K562 (cell line): ENCODE measurements at regions not wholly inside any gene's neighbourhood (a gene's known extent, or its start where the extent isn't known, plus 50 kb on each side); places are given as distances from the start of the nearest gene placed in this dataset.

Experiments used
- ATAC-seq: fragments of 200-7000 bp; cut with Tn5 transposase; 3 replicates; pipeline ENCODE4 v1.9.1; 2020; ENCODE audit warnings: moderate library complexity
- BruUV-seq: library from RNA; stranded (reverse); fragments of 400-500 nt; replicated peaks from 2 replicates; lab custom pipeline; 2021; lab: Mats Ljungman, UMichigan
- CTCF ChIA-PET: fragments of 300-600 bp; formaldehyde crosslinking; extraction: SDS; loops from one replicate; lab custom pipeline; 2021; ENCODE audit warnings: low intra/inter-chr PET ratio; lab: Yijun Ruan, JAX
- POLR2A ChIA-PET: fragments of 300-600, 350-650 bp; sonication (Branson Sonifier 250); formaldehyde crosslinking; extraction: SDS; loops from one replicate; lab custom pipeline; 2021; ENCODE audit warnings: antibody characterized with exemption, inconsistent platforms; lab: Yijun Ruan, JAX
- DNase-seq, 4 experiments: peaks; one replicate each; pipeline versions ENCODE4 v3.0.0 to v3.0.0-alpha.2; 2011 to 2018; ENCODE audit warnings: low spot score in 3 of 4, mixed read lengths in 3 of 4; ENCODE audit errors: extremely low read depth in 1 of 4
- FAIRE-seq: peaks from 2 replicates; lab custom pipeline; 2011; peaks lifted over from hg19 to GRCh38; lab: Jason Lieb, UNC
- H2AFZ ChIP-seq: 2 replicates; pipeline ENCODE4 v1.6.0; 2011; ENCODE audit warnings: low read depth, low read length, control low read depth, inconsistent platforms
- H3K27ac ChIP-seq: fragments of 200-600 bp; 3 replicates; pipeline ENCODE4 v1.8.0; 2011; ENCODE audit warnings: low read depth, mild to moderate bottlenecking, control low read depth, inconsistent platforms, low read length, moderate library complexity, mixed read lengths; ENCODE audit errors: extremely low read depth
- H3K27me3 ChIP-seq, 2 experiments: fragments of 300-600 bp in 1 of 2; 2 replicates in 1 of 2; 3 replicates in 1 of 2; pipeline versions ENCODE4 v1.6.0 to v1.8.0; 2011; ENCODE audit warnings: inconsistent platforms in 2 of 2, low read length in 2 of 2, mild to moderate bottlenecking in 1 of 2, mixed read lengths in 1 of 2, moderate library complexity in 1 of 2; ENCODE audit not compliant: control insufficient read depth in 2 of 2, insufficient read depth in 2 of 2
- H3K36me3 ChIP-seq: fragments of 300-600 bp; 3 replicates; pipeline ENCODE4 v1.8.0; 2011; ENCODE audit warnings: mild to moderate bottlenecking, low read length, inconsistent platforms; ENCODE audit not compliant: control insufficient read depth, insufficient read depth
- H3K4me1 ChIP-seq, 2 experiments: fragments of 200-600 bp in 1 of 2; replicated peaks in 1 of 2; 2 replicates in 1 of 2; 3 replicates in 1 of 2; pipeline versions ENCODE4 v1.5.1 to v1.8.0; 2011; ENCODE audit warnings: inconsistent platforms in 2 of 2, low read length in 2 of 2, mild to moderate bottlenecking in 1 of 2, mixed read lengths in 1 of 2, moderate library complexity in 1 of 2; ENCODE audit not compliant: control insufficient read depth in 2 of 2, insufficient read depth in 2 of 2
- H3K4me2 ChIP-seq: 2 replicates; pipeline ENCODE4 v1.6.1; 2011; ENCODE audit warnings: low read length, control low read depth, inconsistent platforms, mixed read lengths; ENCODE audit not compliant: insufficient read depth
- H3K4me3 ChIP-seq: fragments of 200-600 bp; sonication (generic), shearing (Covaris generic); 2 replicates; pipeline ENCODE4 v1.5.1; 2016; ENCODE audit warnings: control low read depth, inconsistent platforms
- H3K79me2 ChIP-seq: fragments of 200-600 bp; 3 replicates; pipeline ENCODE4 v1.8.0; 2011; ENCODE audit warnings: low read length, inconsistent platforms; ENCODE audit not compliant: control insufficient read depth, insufficient read depth
- H3K9ac ChIP-seq, 2 experiments: 2 replicates each; pipeline versions ENCODE4 v1.6.0 to v1.6.1; 2011; ENCODE audit warnings: low read depth in 2 of 2, low read length in 2 of 2, control low read depth in 1 of 2, inconsistent platforms in 1 of 2, mild to moderate bottlenecking in 1 of 2, mixed read lengths in 1 of 2; ENCODE audit not compliant: insufficient read depth in 1 of 2
- H3K9me1 ChIP-seq: one replicate; pipeline ENCODE4 v1.6.0; 2011; ENCODE audit warnings: inconsistent platforms, mild to moderate bottlenecking, low read length, moderate library complexity; ENCODE audit not compliant: control insufficient read depth, insufficient read depth
- H3K9me3 ChIP-seq: replicated peaks from 2 replicates; pipeline ENCODE4 v1.5.1; 2011; ENCODE audit warnings: low read depth, low read length, inconsistent platforms; ENCODE audit not compliant: control insufficient read depth, insufficient read depth
- H4K20me1 ChIP-seq: replicated peaks from 2 replicates; pipeline ENCODE4 v1.6.1; 2011; ENCODE audit warnings: low read length, inconsistent platforms, mixed read lengths; ENCODE audit not compliant: control insufficient read depth, insufficient read depth
- AFF1 ChIP-seq, 2 experiments: fragments of 450-650 bp; IDR thresholded peaks; 2 replicates each; pipeline ENCODE4 v1.6.1; 2018; ENCODE audit warnings: mild to moderate bottlenecking in 2 of 2, low read depth in 1 of 2; ENCODE audit not compliant: partially characterized antibody in 2 of 2
- C11orf30 ChIP-seq: fragments of 450-650 bp; IDR thresholded peaks from 2 replicates; pipeline ENCODE4 v1.6.1; 2016; ENCODE audit warnings: low read depth, mild to moderate bottlenecking
- IFI16 ChIP-seq: fragments of 250-450 bp; sonication (Bioruptor Pico); IDR thresholded peaks from 2 replicates; pipeline ENCODE4 v2.1.2; 2022; ENCODE audit warnings: mild to moderate bottlenecking, inconsistent platforms
- MAFG ChIP-seq: fragments of 450-650 bp; conservative IDR thresholded peaks from 2 replicates; pipeline ENCODE4 v1.6.1; 2016; ENCODE audit warnings: missing genetic modification characterization, missing compliant biosample characterization
- SREBF2 ChIP-seq: sonication (generic); formaldehyde crosslinking; IDR thresholded peaks from 2 replicates; pipeline ENCODE4 v1.4.0; 2020; ENCODE audit warnings: mild to moderate bottlenecking, missing genetic modification reagents
- ZNF316 ChIP-seq: fragments of 450-650 bp; IDR thresholded peaks from 2 replicates; pipeline ENCODE4 v1.6.1; 2016
- in situ Hi-C: fragments of 300-500 bp; cut with MboI; formaldehyde crosslinking; loops from 4 replicates; pipeline ENCODE4 v1.15.0; 2018; ENCODE audit warnings: inconsistent platforms, mixed read lengths
- intact Hi-C: fragments of 100-400 bp; cut with micrococcal nuclease; formaldehyde crosslinking; loops from 2 replicates; pipeline ENCODE4 v1.14.2; 2022
- TF ChIP-seq, protein P1 (sequence below): fragments of 450-650 bp; IDR thresholded peaks from 2 replicates; pipeline ENCODE4 v1.6.1; 2016; ENCODE audit warnings: borderline replicate concordance
- TF ChIP-seq, protein P2 (sequence below): fragments of 450-650 bp; IDR thresholded peaks from 2 replicates; pipeline ENCODE4 v1.6.1; 2014; ENCODE audit warnings: low read depth, mild to moderate bottlenecking, moderate library complexity, borderline replicate concordance

GRCh38 chr2:65594150-65594549 lies 161.8 kb upstream of the SPRED2 start:
- H3K27ac ChIP-seq = no peak overlapping the region
- no peak overlapping the region for H3K9ac ChIP-seq
- no peaks in the 10 kb centered on the region for H3K9me3 ChIP-seq
- H3K4me1 ChIP-seq = no peaks in the 10 kb centered on the region
- no peaks in the 10 kb centered on the region for H3K36me3 ChIP-seq
- H3K27me3 ChIP-seq = peaks cover 3 to 6% of the 10 kb centered on the region in 2 experiments; a peak in 4 of 5 replicates
- H2AFZ ChIP-seq = no peak overlapping the region
- CTCF ChIA-PET = no interaction called here
- FAIRE-seq = no peak
- BruUV-seq = no TSS peak
- no peak for ATAC-seq
- DNase-seq = no peak
- TF ChIP-seq SREBF2 (no peak), IFI16 (CRISPR knock-in tag) (no peak), MAFG (tag) (0 out of 2 replicates have a peak, but pooled peaks have one; percentile 22), AFF1 (IDR thresholded peaks at IDR 0.05; ENCODE audit: low read depth in 1 of 2, partially characterized antibody in 2 of 2) (no peak), C11orf30 (peak; percentile 47; the same call in 1 of the 2 replicates), ZNF316 (peak; percentile 78)
- TF ChIP-seq, protein P1, sequence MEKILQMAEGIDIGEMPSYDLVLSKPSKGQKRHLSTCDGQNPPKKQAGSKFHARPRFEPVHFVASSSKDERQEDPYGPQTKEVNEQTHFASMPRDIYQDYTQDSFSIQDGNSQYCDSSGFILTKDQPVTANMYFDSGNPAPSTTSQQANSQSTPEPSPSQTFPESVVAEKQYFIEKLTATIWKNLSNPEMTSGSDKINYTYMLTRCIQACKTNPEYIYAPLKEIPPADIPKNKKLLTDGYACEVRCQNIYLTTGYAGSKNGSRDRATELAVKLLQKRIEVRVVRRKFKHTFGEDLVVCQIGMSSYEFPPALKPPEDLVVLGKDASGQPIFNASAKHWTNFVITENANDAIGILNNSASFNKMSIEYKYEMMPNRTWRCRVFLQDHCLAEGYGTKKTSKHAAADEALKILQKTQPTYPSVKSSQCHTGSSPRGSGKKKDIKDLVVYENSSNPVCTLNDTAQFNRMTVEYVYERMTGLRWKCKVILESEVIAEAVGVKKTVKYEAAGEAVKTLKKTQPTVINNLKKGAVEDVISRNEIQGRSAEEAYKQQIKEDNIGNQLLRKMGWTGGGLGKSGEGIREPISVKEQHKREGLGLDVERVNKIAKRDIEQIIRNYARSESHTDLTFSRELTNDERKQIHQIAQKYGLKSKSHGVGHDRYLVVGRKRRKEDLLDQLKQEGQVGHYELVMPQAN = no peak
- TF ChIP-seq, protein P2, sequence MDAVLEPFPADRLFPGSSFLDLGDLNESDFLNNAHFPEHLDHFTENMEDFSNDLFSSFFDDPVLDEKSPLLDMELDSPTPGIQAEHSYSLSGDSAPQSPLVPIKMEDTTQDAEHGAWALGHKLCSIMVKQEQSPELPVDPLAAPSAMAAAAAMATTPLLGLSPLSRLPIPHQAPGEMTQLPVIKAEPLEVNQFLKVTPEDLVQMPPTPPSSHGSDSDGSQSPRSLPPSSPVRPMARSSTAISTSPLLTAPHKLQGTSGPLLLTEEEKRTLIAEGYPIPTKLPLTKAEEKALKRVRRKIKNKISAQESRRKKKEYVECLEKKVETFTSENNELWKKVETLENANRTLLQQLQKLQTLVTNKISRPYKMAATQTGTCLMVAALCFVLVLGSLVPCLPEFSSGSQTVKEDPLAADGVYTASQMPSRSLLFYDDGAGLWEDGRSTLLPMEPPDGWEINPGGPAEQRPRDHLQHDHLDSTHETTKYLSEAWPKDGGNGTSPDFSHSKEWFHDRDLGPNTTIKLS = no peak
- POLR2A ChIA-PET = interaction anchor here (0.5 to 1.0 kb wide), 2 partner anchors 13 to 407 kb away, joined by 3 read pairs; no protein-coding TSS in a partner anchor
- H3K4me2 ChIP-seq = no peak overlapping the region
- in situ Hi-C loops (no loop called here), intact Hi-C loops (no loop called here)
- no peaks in the 10 kb centered on the region for H3K9me1 ChIP-seq
- no peaks in the 10 kb centered on the region for H4K20me1 ChIP-seq
- H3K4me3 ChIP-seq = no peak overlapping the region
- H3K79me2 ChIP-seq = no peaks in the 10 kb centered on the region
